ENCODE measurements at regions not wholly inside any gene's neighbourhood (a gene's known extent, or its start where the extent isn't known, plus 50 kb on each side); places are given as distances from the start of the nearest gene placed in this dataset.

DNA sequence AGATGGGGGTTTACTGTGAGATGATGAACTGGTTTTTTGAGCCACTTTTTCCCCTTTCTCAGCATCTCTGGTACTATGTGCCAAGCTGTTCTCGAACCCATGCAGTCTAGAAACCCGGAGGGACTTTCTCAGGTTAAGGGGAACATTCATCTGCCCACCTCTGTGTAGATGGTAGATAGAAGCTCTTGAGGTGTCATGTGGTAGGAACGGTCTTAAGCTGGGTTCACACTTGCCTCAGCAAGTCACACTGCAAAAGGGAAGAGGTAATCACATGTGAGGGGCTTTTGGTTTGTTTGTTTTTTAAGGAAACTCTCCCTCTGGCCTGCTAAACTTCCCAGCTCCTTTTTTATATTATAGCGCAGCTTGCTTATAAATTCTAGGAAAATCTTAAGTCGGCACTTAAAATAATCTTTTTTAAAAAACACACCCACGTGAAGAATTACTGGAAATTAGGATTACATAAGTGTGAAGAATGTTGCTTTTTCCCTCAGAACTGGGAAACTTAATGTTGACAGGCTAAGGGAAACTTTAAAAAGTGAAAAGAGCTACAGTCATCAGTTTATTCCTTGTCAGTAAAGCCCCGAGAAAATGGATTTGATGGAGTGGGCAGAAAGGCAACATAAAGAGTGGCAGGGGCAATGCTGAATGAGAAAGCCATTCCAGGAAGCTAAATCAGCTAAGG is 430.3 kb downstream of the ARHGEF28 start:
- no peak for DNase-seq (ENCODE audit: low spot score)

DNA sequence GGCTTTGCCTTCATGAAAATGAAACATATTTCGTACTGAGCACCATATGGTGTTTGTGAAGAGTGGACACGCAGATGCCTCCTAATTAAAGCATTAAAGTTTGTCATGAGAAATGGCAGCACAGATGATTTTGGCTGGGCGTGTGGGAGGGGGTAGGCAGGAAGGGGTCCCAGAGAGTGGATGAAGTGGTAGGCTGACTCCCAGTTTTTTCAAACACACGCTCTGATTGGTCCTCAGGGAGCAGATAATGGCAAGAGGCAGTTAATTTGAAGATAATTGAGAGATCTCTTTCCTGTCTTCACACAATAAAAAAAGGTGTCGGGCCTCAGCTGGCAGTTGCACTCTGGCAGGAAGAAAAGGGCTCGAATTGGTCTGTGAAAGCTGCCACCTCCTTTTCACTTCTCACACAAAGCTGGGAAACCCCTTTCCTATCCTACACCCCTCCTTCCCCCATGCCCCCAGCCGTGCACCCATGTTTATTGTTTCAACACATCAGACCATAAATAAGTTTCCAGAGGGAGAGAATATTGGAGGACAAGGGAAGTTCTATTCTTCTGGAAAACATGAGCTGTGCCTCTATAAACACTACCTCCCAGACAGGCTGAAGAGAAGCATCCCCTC is 429.6 kb downstream of the ARHGEF28 start:
- DNase-seq (ENCODE audit: low spot score): no peak

DNA sequence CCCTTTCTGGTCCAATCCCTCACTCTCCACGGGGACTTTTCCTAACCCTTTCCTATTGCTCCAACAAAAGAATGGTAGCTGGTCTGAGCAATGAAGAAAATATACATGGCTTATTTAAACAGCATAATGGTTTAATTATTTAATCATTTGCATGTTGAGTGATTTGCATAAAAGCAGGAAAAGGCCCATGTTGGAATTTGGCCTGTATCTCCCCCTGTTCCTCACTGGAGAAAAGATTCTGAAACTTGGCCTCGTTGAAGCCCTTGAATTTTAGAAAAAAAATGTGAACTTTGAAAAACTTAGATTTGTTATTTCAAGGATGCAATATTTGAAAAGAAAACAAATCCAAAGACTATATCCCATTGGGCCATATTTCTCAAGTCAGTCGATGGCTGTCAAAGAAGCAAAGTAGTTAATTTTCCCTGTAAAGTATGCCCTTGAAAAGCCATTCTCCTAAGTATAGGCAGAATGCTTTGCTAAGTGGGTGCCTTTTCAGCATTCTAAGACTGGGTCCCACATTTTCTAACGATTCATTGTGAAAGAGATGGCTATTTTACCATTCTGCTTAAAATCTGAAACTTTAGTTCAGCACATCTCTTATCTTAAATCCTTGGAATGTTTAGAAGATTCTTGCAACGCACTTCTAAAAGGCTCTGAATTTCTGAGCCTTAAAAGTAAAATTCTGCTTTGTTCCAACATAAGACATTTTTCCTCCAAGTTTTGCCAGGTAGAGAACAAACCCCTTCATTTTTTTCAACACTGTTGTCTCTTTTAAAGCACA is 428.8 kb downstream of the ARHGEF28 start:
- DNase-seq (ENCODE audit: low spot score): no peak

DNA sequence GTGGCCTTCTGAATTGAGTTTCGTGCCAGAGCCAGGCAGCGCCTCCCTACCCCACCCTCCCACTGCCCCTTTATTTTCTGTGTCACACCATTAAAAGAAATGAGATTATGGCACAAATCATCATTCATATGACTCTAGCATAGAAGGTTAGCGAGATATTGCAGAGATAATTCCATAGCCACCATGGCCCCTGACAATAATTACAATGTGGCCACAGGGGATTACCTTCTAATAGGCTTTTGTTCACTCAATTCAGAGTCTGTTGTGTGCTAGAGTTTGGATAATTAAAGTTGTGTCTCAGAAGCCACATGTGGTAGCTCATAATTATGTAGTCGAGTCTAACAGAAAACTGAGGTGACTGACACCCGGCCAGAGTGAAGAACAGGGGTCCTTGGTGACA is 428.1 kb downstream of the ARHGEF28 start:
- no peak for DNase-seq (ENCODE audit: low spot score)

DNA sequence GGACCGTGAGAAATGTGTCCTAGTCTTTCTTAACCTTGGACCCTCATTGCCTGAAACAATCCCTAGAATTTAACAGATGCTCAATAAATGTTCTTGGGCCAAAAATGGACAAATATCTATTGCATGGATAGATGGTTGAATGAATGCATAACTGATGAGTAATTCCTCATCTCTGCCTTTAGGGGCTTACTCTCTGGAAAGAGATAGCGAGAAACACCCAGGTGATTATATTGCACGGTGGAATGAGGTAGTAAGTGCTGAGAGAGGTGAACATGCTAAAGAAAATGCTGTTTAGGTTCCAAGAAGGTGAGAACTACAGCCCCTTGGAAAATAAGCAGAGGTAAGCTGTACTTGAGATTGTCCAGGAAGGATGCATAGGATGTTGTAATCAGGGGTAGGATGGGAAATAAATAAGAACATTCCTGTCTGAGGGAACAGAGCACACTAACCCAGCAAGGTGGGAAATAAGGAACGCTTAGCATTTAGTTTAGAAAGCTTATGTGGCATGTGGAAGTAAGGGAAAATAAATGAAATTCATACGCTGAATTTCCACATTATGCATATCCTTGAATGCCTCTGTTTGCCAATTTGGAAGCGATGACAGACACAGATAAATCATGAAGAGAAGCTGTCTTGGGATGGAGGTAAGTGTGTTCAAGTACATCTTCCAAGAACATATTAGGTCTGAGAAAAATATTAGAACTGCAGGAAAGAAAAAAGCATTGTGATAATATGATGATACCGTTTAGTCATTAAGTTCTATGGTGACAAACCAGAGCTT is 426.6 kb downstream of the ARHGEF28 start:
- DNase-seq (ENCODE audit: low spot score): no peak

DNA sequence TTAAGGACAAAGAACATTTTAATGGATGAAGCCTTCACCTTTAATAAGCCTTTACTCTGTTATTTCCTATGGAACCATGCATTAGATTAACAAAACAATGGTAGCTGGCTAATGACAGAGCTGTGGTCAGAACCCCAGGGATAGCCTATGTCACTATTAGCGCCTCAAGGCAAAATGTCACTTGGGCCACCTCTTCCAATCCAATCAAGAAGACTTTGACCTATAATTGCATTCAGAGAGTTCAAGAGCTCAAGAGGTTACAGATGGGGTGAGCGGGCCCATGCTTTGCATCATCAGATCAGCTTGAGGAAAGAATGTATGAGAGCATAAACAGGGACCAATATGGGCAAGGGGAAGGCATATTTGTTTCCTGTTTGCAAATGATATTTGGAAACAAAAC is 425.1 kb downstream of the ARHGEF28 start:
- DNase-seq (ENCODE audit: low spot score): no peak

DNA sequence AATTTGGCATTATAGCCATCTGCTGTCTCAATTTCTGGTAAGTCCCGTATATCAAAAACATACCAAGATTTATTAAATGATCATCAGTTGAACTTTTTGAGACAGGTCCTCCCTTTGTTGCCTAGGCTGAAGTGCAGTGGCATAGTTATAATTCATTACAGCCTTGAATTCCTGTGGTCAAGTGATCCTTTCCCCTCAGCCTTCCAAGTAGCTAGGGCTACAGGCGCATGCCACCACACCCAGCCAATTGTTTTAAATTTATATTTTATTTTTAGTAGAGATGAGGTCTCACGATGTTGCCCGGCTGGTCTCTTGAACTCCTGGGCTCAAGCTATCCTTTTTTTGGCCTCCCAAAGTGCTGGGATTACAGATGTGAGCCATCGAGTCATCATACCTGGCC is 418.9 kb downstream of the ARHGEF28 start:
- no peak for DNase-seq (ENCODE audit: low spot score)

DNA sequence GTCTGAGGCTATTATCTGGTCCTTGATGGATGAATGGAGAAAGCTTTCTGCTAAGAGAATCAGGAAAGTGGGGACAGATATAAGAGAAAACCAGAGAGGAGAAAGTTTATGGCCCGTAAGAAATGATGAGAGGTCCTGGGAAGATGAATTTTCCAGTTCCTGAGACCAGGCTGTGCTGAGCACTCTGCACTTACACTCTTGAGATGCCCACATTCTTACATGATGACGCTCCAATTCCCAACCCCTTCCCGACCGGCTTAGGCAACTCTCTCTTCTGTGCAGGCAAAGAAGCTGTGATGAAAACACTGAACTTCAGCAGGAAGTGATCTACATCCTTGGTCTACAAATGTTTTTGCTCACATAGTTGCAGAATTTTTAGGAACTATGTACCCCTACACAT is 417.0 kb downstream of the ARHGEF28 start:
- no peak for DNase-seq (ENCODE audit: low spot score)

DNA sequence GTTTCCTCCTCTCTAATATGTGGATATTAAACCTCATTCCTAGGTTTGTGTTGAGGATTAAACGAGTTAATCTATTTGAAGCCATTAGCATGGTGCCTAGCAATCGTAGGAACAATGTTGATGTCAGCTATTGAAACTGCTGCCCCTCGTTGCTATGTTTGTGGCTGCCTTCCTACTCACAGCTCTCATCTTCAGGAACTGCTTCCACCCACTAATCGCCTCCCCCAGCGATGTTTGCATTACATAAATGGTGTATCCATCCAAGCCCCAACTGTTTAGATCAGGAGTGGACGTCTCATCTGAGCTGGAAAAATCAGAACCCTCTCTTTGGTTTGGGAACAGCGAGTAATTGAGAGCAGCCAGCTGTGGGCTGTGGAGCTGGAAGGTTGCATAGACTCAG is 416.6 kb downstream of the ARHGEF28 start:
- no peak for DNase-seq (ENCODE audit: low spot score)

DNA sequence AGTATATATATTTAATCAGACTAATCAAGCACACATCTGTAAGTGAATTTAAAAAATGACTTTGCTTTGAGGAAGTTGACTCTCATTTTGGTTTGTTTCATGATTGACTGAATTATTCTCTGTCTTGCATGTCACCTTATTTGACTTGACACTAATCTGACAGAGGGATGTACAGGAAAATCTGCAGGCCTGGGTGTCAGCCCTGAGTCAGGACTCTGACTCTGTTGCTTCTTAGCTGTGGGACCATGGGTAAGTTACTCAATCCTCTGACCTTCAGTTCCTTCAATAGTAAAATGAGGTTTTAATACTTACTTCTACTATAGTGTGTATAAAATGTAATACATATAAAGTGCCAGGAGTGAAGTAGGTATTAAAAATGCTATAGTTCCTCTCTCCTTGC is 415.9 kb downstream of the ARHGEF28 start:
- DNase-seq (ENCODE audit: low spot score): no peak

DNA sequence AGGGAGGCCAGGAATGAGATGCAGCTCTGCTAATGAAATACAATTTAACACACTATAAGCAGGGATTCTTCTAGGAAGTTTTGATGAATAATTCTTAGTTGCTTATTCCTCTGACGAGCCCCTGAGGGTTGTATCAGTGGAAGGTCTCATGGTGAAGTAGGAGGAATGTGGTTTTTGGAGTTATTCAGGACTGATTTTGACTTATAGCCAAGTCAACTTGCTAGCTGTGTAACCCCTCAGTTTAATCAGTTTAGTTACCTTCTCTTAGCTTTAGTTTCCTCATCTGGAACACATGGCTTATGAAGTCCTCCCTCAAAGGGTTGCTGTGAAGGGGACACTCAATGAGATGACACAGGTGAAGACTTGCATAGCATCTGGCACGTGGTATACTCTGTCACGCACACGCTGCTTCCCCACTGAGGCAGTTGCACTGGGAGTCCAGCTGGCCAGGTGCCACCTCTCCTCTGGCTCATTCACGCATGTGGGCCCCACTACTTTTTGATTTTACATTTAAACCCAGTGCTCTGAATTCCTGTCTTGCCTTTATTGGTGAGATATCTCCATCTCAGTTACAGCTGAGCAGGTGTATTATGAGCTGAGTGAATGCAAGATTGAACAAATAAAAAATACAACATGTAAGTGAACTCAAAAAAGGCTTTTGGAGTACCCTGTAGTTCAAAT is 415.0 kb downstream of the ARHGEF28 start:
- no peak for DNase-seq (ENCODE audit: low spot score)

DNA sequence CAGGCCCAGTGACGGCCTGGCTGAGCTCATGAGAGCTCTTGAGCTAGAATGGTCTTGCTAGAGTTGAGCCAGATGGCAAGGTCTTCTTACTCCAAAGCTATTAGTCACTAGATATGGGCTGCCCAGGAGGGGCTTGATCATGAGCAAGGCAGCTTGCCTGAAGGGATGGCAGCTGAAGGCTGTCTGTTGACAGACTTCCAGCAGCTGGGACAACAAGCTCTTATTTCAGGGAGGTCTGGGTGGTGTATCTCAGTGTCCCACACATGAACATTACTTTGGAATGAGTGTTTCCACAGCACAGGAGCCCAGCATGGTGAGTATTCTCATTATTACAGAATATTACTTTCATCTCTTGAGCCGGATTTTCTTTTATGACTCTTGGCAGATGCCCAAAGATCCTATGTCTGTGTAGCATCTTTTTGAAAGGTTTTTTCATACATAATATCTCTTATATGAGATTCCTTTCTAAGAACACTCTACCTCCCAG is 414.1 kb downstream of the ARHGEF28 start:
- DNase-seq (ENCODE audit: low spot score): no peak

DNA sequence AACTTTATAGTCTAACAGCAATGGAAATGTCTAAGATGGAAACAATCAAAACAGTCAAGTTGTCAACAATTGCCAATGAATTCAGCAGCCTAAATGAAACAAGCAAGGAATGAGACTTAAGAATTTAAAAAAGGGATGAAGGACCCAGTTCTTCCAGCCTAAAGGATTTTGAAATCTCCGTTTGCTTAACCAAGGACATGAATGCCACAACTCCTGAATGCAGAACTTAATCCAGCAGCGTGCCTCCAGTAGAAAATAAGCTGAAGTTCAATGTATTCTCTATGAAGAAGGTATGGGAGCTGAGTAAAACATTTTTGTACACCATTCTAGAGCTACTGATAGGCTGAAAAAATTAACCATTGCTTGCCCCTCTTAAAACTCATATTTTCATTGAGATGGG is 411.3 kb downstream of the ARHGEF28 start:
- DNase-seq (ENCODE audit: low spot score): no peak

DNA sequence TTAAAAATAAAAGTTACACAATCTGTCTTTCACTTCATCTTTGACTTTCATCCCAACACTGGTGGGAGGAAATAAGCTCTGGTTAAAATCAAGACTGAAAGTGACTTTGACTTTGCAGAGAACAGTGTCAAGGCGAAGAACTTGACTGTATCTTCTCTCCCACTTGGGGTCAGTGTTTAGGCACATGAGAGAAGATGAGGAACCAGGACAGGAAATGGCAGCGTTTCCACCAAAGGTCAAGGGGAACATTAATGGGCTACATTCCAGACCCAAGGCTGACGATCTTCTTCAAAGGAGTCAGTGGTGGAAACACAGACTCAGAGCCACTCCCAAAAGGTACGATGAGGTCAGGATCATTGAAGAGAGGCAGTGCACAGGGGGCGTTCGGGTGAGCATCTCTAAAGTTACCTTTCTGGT is 409.5 kb downstream of the ARHGEF28 start:
- DNase-seq (ENCODE audit: low spot score): no peak

DNA sequence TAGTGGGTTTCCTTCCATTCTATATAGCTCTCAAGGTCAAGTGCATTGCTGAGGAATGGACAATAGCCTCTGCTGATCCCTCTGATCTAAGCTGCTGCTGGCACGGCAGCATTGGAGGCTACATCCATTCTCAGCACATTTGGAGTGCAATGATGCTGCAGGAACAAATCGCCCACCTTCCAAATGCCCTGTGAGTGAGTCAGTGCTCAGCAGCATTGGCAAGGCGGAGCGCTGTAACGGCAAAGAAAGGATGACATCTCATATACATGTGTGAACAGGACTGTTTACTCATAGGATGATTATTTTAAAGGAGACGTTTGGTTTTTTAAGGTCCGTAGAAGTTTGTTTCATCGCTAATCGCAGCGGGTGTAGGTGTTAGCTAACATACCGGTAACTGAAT is 408.7 kb downstream of the ARHGEF28 start:
- no peak for DNase-seq (ENCODE audit: low spot score)

DNA sequence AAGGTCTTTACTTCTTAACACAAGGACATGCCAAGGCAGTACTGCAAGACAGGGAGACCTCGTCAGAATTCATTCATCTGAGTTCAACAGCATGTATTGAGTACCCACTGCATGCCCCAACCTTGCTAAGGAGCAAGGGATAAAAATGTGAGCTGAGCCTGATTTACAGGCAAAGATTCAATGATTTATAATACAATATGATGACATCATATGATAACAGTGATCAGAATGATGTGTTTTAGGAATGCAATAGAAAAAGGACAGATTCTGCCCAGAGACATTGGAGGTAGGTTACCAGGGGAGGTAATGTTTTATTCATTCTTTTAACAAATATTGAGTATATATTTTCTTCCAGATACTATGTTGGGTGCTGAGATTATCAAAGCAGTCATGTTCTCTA is 406.6 kb downstream of the ARHGEF28 start:
- DNase-seq (ENCODE audit: low spot score): no peak

DNA sequence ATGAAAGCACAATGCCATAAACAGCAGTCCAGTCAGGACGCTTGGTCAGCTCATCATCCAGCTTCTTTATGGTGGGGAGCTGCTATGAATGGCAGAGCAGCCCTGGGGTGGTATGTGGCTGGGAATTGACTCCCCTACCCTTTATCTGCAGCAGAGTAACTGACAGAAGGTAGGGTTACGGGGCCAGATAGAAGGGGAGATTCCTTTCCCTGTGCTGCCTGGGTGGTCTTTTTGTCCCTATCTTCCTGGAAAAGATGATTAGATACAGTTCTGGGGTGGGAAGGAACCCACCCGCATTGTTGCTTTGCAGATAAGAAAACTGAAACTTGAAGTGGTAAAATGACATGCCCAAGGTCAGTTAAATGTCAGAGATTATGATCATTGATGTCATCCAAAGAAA is 405.5 kb downstream of the ARHGEF28 start:
- DNase-seq (ENCODE audit: low spot score): no peak

DNA sequence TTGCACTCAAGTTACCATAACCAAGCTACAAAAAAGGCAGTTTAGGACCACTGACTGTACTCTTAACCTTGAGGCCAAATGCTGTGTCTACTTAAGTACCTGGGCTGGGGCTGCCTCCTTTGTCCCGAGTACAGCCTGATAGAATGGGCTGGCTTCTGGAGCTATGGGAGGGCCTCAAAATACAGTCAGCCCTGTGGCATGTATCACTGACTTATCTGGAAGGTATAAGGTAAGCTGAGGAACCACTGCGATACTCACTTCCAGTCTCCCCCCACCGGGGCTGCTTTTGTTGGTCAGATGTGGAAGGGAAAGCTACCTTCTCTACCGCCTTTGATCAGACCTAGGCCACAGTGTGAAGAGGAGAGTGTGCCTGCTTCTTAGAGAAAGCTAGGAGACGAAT is 404.8 kb downstream of the ARHGEF28 start:
- DNase-seq (ENCODE audit: low spot score): no peak

DNA sequence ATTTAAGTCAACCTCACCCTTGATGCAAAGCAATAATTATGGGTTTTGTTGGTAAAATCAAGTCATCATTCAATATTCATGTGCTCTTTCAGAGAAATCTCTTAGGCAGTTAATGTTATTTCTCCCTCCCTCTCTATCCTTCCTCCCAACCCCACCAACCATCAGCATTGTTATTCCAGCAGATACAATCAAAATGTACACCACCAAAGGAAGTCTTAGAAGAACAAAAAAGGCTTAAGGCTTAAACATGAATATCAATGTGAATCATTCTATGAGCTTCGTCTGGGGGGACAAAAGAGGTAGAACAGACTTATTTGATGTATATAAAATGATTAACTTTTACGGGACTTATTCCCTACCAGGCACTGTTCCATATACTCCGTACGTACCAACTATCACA is 404.4 kb downstream of the ARHGEF28 start:
- DNase-seq (ENCODE audit: low spot score): no peak

DNA sequence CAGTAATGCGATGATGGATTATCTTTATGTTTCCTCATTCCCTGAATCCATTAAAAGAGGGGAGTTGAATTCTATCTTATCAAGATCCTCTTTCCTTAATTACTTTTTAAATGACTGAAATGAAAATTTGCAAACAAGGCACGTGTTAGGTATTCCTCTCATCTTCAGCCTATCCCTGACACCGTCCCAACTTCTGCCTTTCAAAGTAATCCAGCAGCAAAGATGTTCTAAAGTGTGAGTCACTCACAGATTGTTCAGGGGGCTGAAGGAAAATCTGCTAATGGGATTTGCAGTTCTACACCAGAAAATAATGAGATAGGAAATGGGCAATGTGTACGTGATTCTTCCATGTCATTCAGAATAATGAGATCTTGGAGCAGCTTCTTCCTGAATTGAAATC is 403.0 kb downstream of the ARHGEF28 start:
- no peak for DNase-seq (ENCODE audit: low spot score)

DNA sequence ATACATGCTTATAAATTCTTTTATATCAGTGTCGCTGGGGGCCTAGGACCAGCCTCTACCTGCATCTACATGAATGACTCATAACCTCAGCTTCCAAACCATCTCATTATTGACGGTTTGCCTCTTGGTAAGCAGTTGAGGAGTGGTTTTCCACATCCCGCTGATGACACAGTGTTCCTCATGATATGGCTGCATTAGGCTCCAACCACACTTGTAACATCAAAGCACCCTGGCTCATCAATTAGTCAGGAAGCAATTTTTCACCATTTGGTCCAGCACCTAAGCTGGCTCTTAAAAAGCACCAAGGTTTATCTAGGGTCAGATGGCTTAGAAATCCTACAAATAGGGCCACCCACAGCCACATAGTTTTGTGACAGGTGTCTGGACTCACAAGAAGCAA is 402.4 kb downstream of the ARHGEF28 start:
- no peak for DNase-seq (ENCODE audit: low spot score)
